DMS153 (cell line): ENCODE measurements at regions not wholly inside any gene's neighbourhood (a gene's known extent, or its start where the extent isn't known, plus 50 kb on each side); places are given as distances from the start of the nearest gene placed in this dataset.
"Not testable (repeated sequence)": the region's sequence is repeated elsewhere in the genome, so short reads cannot be mapped to it uniquely, and the experiment has no call there.

Experiments used
- DNase-seq: peaks from one replicate; lab custom pipeline; 2025; lab: John Stamatoyannopoulos, UW

GRCh38 chr4:77510367-77510766 lies 95.3 kb upstream of the CXCL13 start:
- DNase-seq, result no peak

- DNase-seq, result no peak
Observed at GRCh38 chr4:77525538-77525937, 80.1 kb upstream of the CXCL13 start.

GRCh38 chr4:77527900-77528299 lies 77.7 kb upstream of the CXCL13 start:
- not testable (repeated sequence) for DNase-seq

GRCh38 chr4:77538144-77538543 lies 67.5 kb upstream of the CXCL13 start:
- peak; percentile 71 for DNase-seq

GRCh38 chr4:77538574-77539157 lies 67.0 kb upstream of the CXCL13 start:
- DNase-seq, result peak; percentile 75
